ENCODE measurements at regions not wholly inside any gene's neighbourhood (a gene's known extent, or its start where the extent isn't known, plus 50 kb on each side); places are given as distances from the start of the nearest gene placed in this dataset.
"Not testable (repeated sequence)": the region's sequence is repeated elsewhere in the genome, so short reads cannot be mapped to it uniquely, and the experiment has no call there.

GRCh38 chr10:33655921-33656320 is 321.5 kb upstream of the NRP1 start:
- TF ChIP-seq CTCF (IDR thresholded peaks at IDR 0.05; ENCODE audit: insufficient read depth, low read length, severe bottlenecking) = no peak
- FAIRE-seq (no peak), DNase-seq (ENCODE audit: low read depth) (no peak)
- no peaks in the 10 kb centered on the region for H3K36me3 ChIP-seq (ENCODE audit: control insufficient read depth, insufficient read depth, low read length)
- H3K27me3 ChIP-seq (ENCODE audit: control insufficient read depth, insufficient read depth, low read length) = no peaks in the 10 kb centered on the region
- H3K4me3 ChIP-seq (ENCODE audit: low read depth, low read length) = no peak overlapping the region

- FAIRE-seq = no peak
- DNase-seq (ENCODE audit: low read depth) = no peak
- Histone ChIP-seq H3K36me3 (ENCODE audit: control insufficient read depth, insufficient read depth, low read length) (no peaks in the 10 kb centered on the region), H3K4me3 (ENCODE audit: low read depth, low read length) (no peak overlapping the region), H3K27me3 (ENCODE audit: control insufficient read depth, insufficient read depth, low read length) (no peaks in the 10 kb centered on the region)
- TF ChIP-seq CTCF (IDR thresholded peaks at IDR 0.05; ENCODE audit: insufficient read depth, low read length, severe bottlenecking) = no peak
Observed at GRCh38 chr10:33655165-33655815, 320.8 kb upstream of the NRP1 start.

- no peak for TF ChIP-seq CTCF (IDR thresholded peaks at IDR 0.05; ENCODE audit: insufficient read depth, low read length, severe bottlenecking)
- Histone ChIP-seq H3K27me3 (ENCODE audit: control insufficient read depth, insufficient read depth, low read length) (no peaks in the 10 kb centered on the region), H3K4me3 (ENCODE audit: low read depth, low read length) (no peak overlapping the region), H3K36me3 (ENCODE audit: control insufficient read depth, insufficient read depth, low read length) (no peaks in the 10 kb centered on the region)
- no peak for FAIRE-seq
- DNase-seq (ENCODE audit: low read depth) = peak; percentile 71
Observed at GRCh38 chr10:33653584-33654367, 319.3 kb upstream of the NRP1 start.

- H3K27me3 ChIP-seq (ENCODE audit: control insufficient read depth, insufficient read depth, low read length) = no peaks in the 10 kb centered on the region
- no peak overlapping the region for H3K4me3 ChIP-seq (ENCODE audit: low read depth, low read length)
- FAIRE-seq = no peak
- no peak for DNase-seq (ENCODE audit: low read depth)
- H3K36me3 ChIP-seq (ENCODE audit: control insufficient read depth, insufficient read depth, low read length) = no peaks in the 10 kb centered on the region
- TF ChIP-seq CTCF (IDR thresholded peaks at IDR 0.05; ENCODE audit: insufficient read depth, low read length, severe bottlenecking) = no peak
Observed at GRCh38 chr10:33652870-33653269, 318.4 kb upstream of the NRP1 start.

- not testable (repeated sequence) for H3K4me3 ChIP-seq (ENCODE audit: low read depth, low read length); FAIRE-seq; H3K36me3 ChIP-seq (ENCODE audit: control insufficient read depth, insufficient read depth, low read length); DNase-seq (ENCODE audit: low read depth); H3K27me3 ChIP-seq (ENCODE audit: control insufficient read depth, insufficient read depth, low read length)
Observed at GRCh38 chr10:33650131-33650530, 315.7 kb upstream of the NRP1 start.

GRCh38 chr10:33643042-33643441 is 308.6 kb upstream of the NRP1 start:
- H3K27me3 ChIP-seq (ENCODE audit: control insufficient read depth, insufficient read depth, low read length) = no peaks in the 10 kb centered on the region
- no peak overlapping the region for H3K4me3 ChIP-seq (ENCODE audit: low read depth, low read length)
- no peaks in the 10 kb centered on the region for H3K36me3 ChIP-seq (ENCODE audit: control insufficient read depth, insufficient read depth, low read length)
- DNase-seq (ENCODE audit: low read depth) (peak; percentile 74), FAIRE-seq (no peak)
- TF ChIP-seq CTCF (IDR thresholded peaks at IDR 0.05; ENCODE audit: insufficient read depth, low read length, severe bottlenecking) = no peak
